Erythroblast (primary cell): ENCODE measurements at regions not wholly inside any gene's neighbourhood (a gene's known extent, or its start where the extent isn't known, plus 50 kb on each side); places are given as distances from the start of the nearest gene placed in this dataset.

ENCODE experiments used
- GATA1 ChIP-seq: IDR thresholded peaks from 2 replicates; pipeline ENCODE4 v1.6.1; 2011; ENCODE audit warnings: low read depth, mild to moderate bottlenecking, control low read depth, low read length, moderate library complexity
- POLR2A ChIP-seq: IDR thresholded peaks from 2 replicates; pipeline ENCODE4 v1.6.1; 2011; ENCODE audit warnings: mild to moderate bottlenecking, low read length

GRCh38 chr4:38610966-38611431 lies 53.0 kb upstream of the KLF3 start:
- TF ChIP-seq POLR2A (no peak), GATA1 (no peak)
